ENCODE measurements at regions not wholly inside any gene's neighbourhood (a gene's known extent, or its start where the extent isn't known, plus 50 kb on each side); places are given as distances from the start of the nearest gene placed in this dataset.

DNA sequence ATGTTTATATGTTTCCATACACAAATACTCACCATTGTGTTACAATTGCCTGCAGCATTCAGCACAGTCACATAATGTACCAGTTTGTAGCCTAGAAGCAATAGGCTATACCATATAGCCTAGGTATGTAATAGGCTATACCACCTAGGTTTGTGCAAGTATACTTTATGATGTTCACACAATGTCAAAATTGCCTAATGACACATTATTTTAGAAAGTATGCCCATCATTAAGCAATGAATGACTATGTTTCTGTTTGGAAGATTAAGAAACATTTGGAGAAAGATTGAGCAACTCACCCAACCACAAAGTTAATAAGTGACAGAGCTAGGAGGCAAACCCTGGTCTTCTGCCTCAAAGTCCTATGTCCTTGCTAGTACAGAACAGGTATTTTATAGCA is 96.8 kb upstream of the GRIA3 start:
- no peaks in the 10 kb centered on the region for H3K9me3 ChIP-seq
- no peaks in the 10 kb centered on the region for H3K36me3 ChIP-seq
- no peak for TF ChIP-seq POLR2A (IDR thresholded peaks at IDR 0.05)
- H3K27me3 ChIP-seq = peaks cover 0 to 4% of the 10 kb centered on the region in 2 donors
- H3K4me3 ChIP-seq = no peak overlapping the region
- no peaks in the 10 kb centered on the region for H3K4me1 ChIP-seq
- H3K27ac ChIP-seq = no peak overlapping the region
- no peak for DNase-seq
- intact Hi-C loops (cut with DNase I; ENCODE audit: low total_unique reads) = no loop called here

GRCh38 chrX:123088331-123088730 is 95.7 kb upstream of the GRIA3 start:
- no peak for DNase-seq
- intact Hi-C loops (cut with DNase I; ENCODE audit: low total_unique reads) = no loop called here
- Histone ChIP-seq H3K4me1 (no peaks in the 10 kb centered on the region), H3K9me3 (no peaks in the 10 kb centered on the region), H3K27ac (no peak overlapping the region), H3K36me3 (no peaks in the 10 kb centered on the region), H3K27me3 (peaks cover 0 to 4% of the 10 kb centered on the region in 2 donors), H3K4me3 (no peak overlapping the region)
- TF ChIP-seq POLR2A (IDR thresholded peaks at IDR 0.05) = no peak
- TF ChIP-seq, protein P1, sequence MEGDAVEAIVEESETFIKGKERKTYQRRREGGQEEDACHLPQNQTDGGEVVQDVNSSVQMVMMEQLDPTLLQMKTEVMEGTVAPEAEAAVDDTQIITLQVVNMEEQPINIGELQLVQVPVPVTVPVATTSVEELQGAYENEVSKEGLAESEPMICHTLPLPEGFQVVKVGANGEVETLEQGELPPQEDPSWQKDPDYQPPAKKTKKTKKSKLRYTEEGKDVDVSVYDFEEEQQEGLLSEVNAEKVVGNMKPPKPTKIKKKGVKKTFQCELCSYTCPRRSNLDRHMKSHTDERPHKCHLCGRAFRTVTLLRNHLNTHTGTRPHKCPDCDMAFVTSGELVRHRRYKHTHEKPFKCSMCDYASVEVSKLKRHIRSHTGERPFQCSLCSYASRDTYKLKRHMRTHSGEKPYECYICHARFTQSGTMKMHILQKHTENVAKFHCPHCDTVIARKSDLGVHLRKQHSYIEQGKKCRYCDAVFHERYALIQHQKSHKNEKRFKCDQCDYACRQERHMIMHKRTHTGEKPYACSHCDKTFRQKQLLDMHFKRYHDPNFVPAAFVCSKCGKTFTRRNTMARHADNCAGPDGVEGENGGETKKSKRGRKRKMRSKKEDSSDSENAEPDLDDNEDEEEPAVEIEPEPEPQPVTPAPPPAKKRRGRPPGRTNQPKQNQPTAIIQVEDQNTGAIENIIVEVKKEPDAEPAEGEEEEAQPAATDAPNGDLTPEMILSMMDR (IDR thresholded peaks at IDR 0.05) = no peak

- Histone ChIP-seq H3K27ac (no peak overlapping the region), H3K9me3 (no peaks in the 10 kb centered on the region), H3K27me3 (peaks cover 0 to 4% of the 10 kb centered on the region in 2 donors), H3K36me3 (no peaks in the 10 kb centered on the region), H3K4me1 (no peaks in the 10 kb centered on the region), H3K4me3 (no peak overlapping the region)
- no peak for DNase-seq
- intact Hi-C loops (cut with DNase I; ENCODE audit: low total_unique reads) = no loop called here
- TF ChIP-seq POLR2A (IDR thresholded peaks at IDR 0.05) = no peak
- TF ChIP-seq, protein P1 (IDR thresholded peaks at IDR 0.05) = no peak
Observed at GRCh38 chrX:123088930-123089329, 95.1 kb upstream of the GRIA3 start.

DNA sequence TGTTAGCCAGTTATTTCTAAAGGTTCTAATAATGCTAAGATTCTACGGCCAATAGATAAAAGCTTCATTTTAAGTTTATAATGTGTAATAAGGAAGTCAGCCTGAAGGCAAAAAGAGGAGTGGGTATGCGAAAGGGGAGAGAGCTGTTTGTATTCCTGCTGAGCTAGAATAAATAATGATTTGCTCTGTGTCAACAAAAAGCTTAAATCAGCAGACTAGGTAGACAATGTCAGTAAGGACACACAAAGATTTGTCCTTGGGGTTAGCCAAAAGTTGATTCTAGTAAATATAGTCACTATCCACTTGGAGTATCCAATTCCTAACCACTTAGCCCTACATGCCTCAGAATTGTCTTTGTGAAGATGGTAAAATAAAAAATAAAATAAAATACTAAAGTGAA is 90.3 kb upstream of the GRIA3 start:
- intact Hi-C loops (cut with DNase I; ENCODE audit: low total_unique reads) = no loop called here
- TF ChIP-seq, protein P1 (IDR thresholded peaks at IDR 0.05) = no peak
- TF ChIP-seq POLR2A (IDR thresholded peaks at IDR 0.05) = no peak
- Histone ChIP-seq H3K4me3 (no peak overlapping the region), H3K27ac (no peak overlapping the region), H3K9me3 (no peaks in the 10 kb centered on the region), H3K36me3 (no peaks in the 10 kb centered on the region), H3K27me3 (no peaks in the 10 kb centered on the region), H3K4me1 (no peaks in the 10 kb centered on the region)
- DNase-seq = no peak

DNA sequence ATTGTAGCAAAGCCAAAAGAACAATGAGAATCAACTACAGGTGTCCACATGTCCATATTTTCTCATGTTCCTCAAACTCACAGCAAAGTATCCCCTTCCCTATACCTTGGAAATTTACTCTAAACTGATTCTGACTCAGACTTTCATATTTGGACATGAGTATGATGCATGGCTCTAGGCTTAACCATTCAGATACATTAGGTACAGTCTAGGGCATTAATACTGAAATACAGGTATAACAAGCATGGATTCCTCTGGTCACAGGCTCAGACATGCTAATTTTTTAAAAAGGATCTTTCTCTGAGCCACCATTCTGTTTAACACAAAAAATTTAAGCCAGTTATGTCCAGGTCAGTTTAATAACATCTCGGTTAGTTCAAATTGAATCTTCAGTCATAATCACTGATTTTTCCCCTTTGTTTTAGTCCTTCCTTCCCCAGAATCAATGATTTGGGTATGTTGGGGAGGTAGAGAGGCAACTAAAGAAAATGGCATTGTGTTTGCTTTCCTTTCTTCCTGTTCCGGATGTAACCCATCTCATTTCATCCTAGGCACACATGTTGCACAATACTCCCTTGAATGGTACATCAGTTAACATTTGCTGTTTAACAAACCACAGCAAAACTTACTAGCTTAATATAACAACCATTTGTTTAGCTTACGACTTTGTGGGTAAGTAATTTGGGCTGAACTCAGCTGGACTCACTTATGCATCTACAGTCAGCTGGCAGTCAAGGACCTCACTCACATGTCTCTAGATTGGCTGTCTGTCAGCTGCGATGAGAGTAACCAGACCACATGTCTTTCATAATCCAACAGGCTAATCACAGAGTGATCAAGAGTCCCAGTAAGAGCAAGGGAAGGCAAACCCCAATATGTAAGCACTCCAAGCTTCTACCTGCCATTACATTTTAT is 75.3 kb upstream of the GRIA3 start:
- H3K9me3 ChIP-seq = no peaks in the 10 kb centered on the region
- H3K4me1 ChIP-seq = no peaks in the 10 kb centered on the region
- TF ChIP-seq, protein P1 (IDR thresholded peaks at IDR 0.05) = no peak
- no peak for TF ChIP-seq POLR2A (IDR thresholded peaks at IDR 0.05)
- intact Hi-C loops (cut with DNase I; ENCODE audit: low total_unique reads) = no loop called here
- H3K27me3 ChIP-seq = no peaks in the 10 kb centered on the region
- H3K27ac ChIP-seq = no peak overlapping the region
- no peak overlapping the region for H3K4me3 ChIP-seq
- DNase-seq = no peak
- H3K36me3 ChIP-seq = no peaks in the 10 kb centered on the region
